ENCODE measurements at regions not wholly inside any gene's neighbourhood (a gene's known extent, or its start where the extent isn't known, plus 50 kb on each side); places are given as distances from the start of the nearest gene placed in this dataset.

GRCh38 chr2:53435610-53436009, 332.0 kb upstream of the CHAC2 start:
- Histone ChIP-seq H3K27me3 (replicated peaks; ENCODE audit: insufficient read depth) (no peaks in the 10 kb centered on the region), H3K4me1 (ENCODE audit: control insufficient read depth in 1 of 2, low read depth in 2 of 2) (no peaks in the 10 kb centered on the region), H3K36me3 (no peaks in the 10 kb centered on the region), H3K4me3 (no peak overlapping the region), H3K27ac (no peak overlapping the region), H3K9me3 (no peaks in the 10 kb centered on the region)
- ATAC-seq (ENCODE audit: insufficient number of reproducible peaks, low FRiP score, low read depth) = no peak
- DNase-seq (ENCODE audit: low spot score) = no peak
- TF ChIP-seq, protein P1, sequence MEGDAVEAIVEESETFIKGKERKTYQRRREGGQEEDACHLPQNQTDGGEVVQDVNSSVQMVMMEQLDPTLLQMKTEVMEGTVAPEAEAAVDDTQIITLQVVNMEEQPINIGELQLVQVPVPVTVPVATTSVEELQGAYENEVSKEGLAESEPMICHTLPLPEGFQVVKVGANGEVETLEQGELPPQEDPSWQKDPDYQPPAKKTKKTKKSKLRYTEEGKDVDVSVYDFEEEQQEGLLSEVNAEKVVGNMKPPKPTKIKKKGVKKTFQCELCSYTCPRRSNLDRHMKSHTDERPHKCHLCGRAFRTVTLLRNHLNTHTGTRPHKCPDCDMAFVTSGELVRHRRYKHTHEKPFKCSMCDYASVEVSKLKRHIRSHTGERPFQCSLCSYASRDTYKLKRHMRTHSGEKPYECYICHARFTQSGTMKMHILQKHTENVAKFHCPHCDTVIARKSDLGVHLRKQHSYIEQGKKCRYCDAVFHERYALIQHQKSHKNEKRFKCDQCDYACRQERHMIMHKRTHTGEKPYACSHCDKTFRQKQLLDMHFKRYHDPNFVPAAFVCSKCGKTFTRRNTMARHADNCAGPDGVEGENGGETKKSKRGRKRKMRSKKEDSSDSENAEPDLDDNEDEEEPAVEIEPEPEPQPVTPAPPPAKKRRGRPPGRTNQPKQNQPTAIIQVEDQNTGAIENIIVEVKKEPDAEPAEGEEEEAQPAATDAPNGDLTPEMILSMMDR (IDR thresholded peaks at IDR 0.05) = no peak

DNA sequence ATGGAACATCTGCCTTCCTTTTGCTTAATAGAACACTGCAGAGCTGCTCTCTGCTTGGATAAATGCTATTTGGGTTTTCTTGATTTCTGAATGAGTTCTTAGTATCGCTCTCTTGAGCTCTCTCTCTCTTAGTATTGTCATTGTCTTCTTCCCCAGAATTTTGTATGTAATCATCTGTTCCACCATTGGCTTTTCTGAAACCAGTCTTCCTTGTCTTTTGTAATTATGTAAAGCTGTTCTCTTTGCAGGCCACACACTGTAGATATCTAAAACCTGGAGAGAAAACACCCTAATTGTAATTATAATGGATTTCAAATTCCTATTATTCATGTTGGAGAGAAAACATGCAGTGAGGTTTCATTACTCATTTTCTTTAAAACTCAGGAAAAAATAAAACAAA, 333.1 kb upstream of the CHAC2 start:
- Histone ChIP-seq H3K27me3 (replicated peaks; ENCODE audit: insufficient read depth) (no peaks in the 10 kb centered on the region), H3K4me3 (no peak overlapping the region), H3K27ac (no peak overlapping the region), H3K36me3 (no peaks in the 10 kb centered on the region), H3K4me1 (ENCODE audit: control insufficient read depth in 1 of 2, low read depth in 2 of 2) (no peaks in the 10 kb centered on the region), H3K9me3 (no peaks in the 10 kb centered on the region)
- no peak for ATAC-seq (ENCODE audit: insufficient number of reproducible peaks, low FRiP score, low read depth)
- no peak for DNase-seq (ENCODE audit: low spot score)
- TF ChIP-seq, protein P1 (IDR thresholded peaks at IDR 0.05) = no peak

GRCh38 chr2:53432936-53433335, 334.7 kb upstream of the CHAC2 start:
- ATAC-seq (ENCODE audit: insufficient number of reproducible peaks, low FRiP score, low read depth) (no peak), DNase-seq (ENCODE audit: low spot score) (no peak)
- TF ChIP-seq, protein P1 (IDR thresholded peaks at IDR 0.05) = no peak

DNA sequence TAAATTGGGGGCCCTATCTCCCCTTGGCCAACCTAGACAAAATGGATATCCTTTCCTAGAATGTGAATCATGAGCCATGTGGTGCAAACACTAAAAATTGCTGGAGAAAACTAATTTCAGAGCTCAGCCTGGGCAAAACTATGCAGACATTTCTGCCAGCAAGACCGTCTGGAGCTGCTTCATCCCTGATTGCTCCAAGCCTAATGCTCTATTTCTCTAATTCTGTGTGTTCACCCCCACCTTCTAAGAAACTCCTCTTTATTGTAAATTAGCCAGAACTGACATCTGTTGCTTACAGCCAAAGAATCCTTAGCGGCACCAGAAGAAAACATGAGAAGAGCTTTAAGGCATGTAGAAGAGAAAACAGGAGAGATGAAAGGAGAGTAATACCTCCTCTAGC, 337.7 kb upstream of the CHAC2 start:
- H3K4me1 ChIP-seq (ENCODE audit: control insufficient read depth in 1 of 2, low read depth in 2 of 2) = no peaks in the 10 kb centered on the region
- H3K9me3 ChIP-seq = no peaks in the 10 kb centered on the region
- TF ChIP-seq, protein P1 (IDR thresholded peaks at IDR 0.05) = no peak
- H3K36me3 ChIP-seq = no peaks in the 10 kb centered on the region
- no peak overlapping the region for H3K27ac ChIP-seq
- no peak overlapping the region for H3K4me3 ChIP-seq
- ATAC-seq (ENCODE audit: insufficient number of reproducible peaks, low FRiP score, low read depth) (no peak), DNase-seq (ENCODE audit: low spot score) (no peak)
- no peaks in the 10 kb centered on the region for H3K27me3 ChIP-seq (replicated peaks; ENCODE audit: insufficient read depth)

More at GRCh38 chr2:53432936-53433335, 334.7 kb upstream of the CHAC2 start:
- H3K4me3 ChIP-seq = no peak overlapping the region
- H3K27ac ChIP-seq = no peak overlapping the region
- no peaks in the 10 kb centered on the region for H3K9me3 ChIP-seq
- H3K4me1 ChIP-seq (ENCODE audit: control insufficient read depth in 1 of 2, low read depth in 2 of 2) = no peaks in the 10 kb centered on the region
- no peaks in the 10 kb centered on the region for H3K27me3 ChIP-seq (replicated peaks; ENCODE audit: insufficient read depth)
- no peaks in the 10 kb centered on the region for H3K36me3 ChIP-seq

DNA sequence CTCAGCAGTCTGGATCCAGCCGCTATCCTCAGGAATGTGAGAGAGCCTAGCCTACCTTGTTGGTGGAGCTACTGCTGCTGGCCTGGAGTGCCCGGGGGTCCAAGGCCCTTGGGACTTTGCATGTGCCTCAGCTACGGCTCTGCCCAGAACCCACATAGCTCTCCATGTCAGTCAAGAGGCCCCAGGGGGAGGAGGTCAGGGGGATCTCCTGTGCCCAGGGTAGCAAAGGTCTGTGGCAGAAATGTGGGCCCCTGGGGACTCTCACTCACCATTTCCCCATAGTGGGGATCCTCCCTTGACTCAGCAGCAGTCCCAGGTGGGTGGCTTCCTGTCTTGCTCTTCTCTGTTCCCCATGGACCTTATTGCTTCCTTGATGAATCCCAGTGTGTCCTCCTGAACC, 342.7 kb upstream of the CHAC2 start:
- Histone ChIP-seq H3K27ac (no peak overlapping the region), H3K36me3 (no peaks in the 10 kb centered on the region), H3K9me3 (no peaks in the 10 kb centered on the region), H3K4me3 (no peak overlapping the region), H3K4me1 (ENCODE audit: control insufficient read depth in 1 of 2, low read depth in 2 of 2) (no peaks in the 10 kb centered on the region), H3K27me3 (replicated peaks; ENCODE audit: insufficient read depth) (no peaks in the 10 kb centered on the region)
- ATAC-seq (ENCODE audit: insufficient number of reproducible peaks, low FRiP score, low read depth) (no peak), DNase-seq (ENCODE audit: low spot score) (no peak)
- TF ChIP-seq, protein P1 (IDR thresholded peaks at IDR 0.05) = no peak

Measured in thoracic aorta (tissue), 2 donors.